Calu3 (cell line): ENCODE measurements at regions not wholly inside any gene's neighbourhood (a gene's known extent, or its start where the extent isn't known, plus 50 kb on each side); places are given as distances from the start of the nearest gene placed in this dataset.

ENCODE experiments used
- BruUV-seq: library from RNA; stranded (reverse); fragments of 400-500 nt; replicated peaks from 2 replicates; lab custom pipeline; 2021; lab: Mats Ljungman, UMichigan
- CTCF ChIA-PET: fragments of 300-600 bp; sonication (Branson Sonifier 250); formaldehyde crosslinking; loops from one replicate; lab custom pipeline; 2022; ENCODE audit warnings: antibody characterized with exemption; lab: Charles Lee
- DNase-seq: peaks from one replicate; pipeline ENCODE4 v3.0.0; 2022
- H3K27ac Mint-ChIP-seq: one replicate; pipeline ENCODE4 v1.8.0; 2022; ENCODE audit warnings: mixed read lengths; ENCODE audit not compliant: unreplicated experiment
- H3K27me3 Mint-ChIP-seq: one replicate; pipeline ENCODE4 v1.8.0; 2022; ENCODE audit warnings: mixed read lengths; ENCODE audit not compliant: unreplicated experiment
- H3K36me3 Mint-ChIP-seq: one replicate; pipeline ENCODE4 v1.8.0; 2022; ENCODE audit warnings: mild to moderate bottlenecking, moderate library complexity, mixed read lengths; ENCODE audit not compliant: insufficient read depth, unreplicated experiment
- H3K4me1 Mint-ChIP-seq: one replicate; pipeline ENCODE4 v1.8.0; 2022; ENCODE audit warnings: mild to moderate bottlenecking, low read depth, mixed read lengths; ENCODE audit not compliant: unreplicated experiment
- H3K4me3 Mint-ChIP-seq: one replicate; pipeline ENCODE4 v1.8.0; 2022; ENCODE audit warnings: mild to moderate bottlenecking, low read depth, moderate library complexity, mixed read lengths; ENCODE audit not compliant: unreplicated experiment
- H3K9me3 Mint-ChIP-seq: one replicate; pipeline ENCODE4 v1.8.0; 2022; ENCODE audit warnings: low read depth, mixed read lengths; ENCODE audit not compliant: unreplicated experiment
- intact Hi-C: fragments of 100-400 bp; cut with micrococcal nuclease; formaldehyde crosslinking; loops from one replicate; pipeline ENCODE4 v1.10.0; 2022; ENCODE audit not compliant: unreplicated experiment
- TF ChIP-seq, protein P1 (sequence below): fragments of 200-600 bp; IDR thresholded peaks from one replicate; pipeline ENCODE4 v1.8.0; 2022; ENCODE audit warnings: antibody characterized with exemption; ENCODE audit not compliant: unreplicated experiment

DNA sequence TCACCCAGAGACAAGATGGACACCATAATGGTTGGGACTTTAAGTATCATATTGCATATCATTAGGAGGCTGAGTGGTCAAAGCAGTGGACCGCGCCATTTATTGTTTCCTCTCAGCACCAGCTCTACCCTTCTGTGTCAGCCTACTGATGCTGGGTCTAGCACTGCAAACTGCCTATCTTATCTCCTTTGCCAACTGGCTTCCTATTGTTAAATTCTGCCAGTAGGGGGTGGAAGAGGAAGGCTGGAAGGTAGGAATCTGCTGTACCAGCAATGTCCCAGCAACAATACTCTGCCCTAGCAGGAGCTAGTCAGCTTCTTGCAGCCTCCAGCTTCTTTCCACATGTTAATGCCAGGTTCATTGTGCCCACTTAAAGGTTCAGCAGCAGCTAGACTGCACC is 367.1 kb upstream of the PDGFD start:
- Mint-ChIP-seq H3K27me3 (no peaks in the 10 kb centered on the region), H3K4me3 (no peak overlapping the region), H3K27ac (no peak overlapping the region), H3K4me1 (no peaks in the 10 kb centered on the region), H3K36me3 (no peaks in the 10 kb centered on the region), H3K9me3 (no peaks in the 10 kb centered on the region)
- CTCF ChIA-PET: no interaction called here
- TF ChIP-seq, protein P1, sequence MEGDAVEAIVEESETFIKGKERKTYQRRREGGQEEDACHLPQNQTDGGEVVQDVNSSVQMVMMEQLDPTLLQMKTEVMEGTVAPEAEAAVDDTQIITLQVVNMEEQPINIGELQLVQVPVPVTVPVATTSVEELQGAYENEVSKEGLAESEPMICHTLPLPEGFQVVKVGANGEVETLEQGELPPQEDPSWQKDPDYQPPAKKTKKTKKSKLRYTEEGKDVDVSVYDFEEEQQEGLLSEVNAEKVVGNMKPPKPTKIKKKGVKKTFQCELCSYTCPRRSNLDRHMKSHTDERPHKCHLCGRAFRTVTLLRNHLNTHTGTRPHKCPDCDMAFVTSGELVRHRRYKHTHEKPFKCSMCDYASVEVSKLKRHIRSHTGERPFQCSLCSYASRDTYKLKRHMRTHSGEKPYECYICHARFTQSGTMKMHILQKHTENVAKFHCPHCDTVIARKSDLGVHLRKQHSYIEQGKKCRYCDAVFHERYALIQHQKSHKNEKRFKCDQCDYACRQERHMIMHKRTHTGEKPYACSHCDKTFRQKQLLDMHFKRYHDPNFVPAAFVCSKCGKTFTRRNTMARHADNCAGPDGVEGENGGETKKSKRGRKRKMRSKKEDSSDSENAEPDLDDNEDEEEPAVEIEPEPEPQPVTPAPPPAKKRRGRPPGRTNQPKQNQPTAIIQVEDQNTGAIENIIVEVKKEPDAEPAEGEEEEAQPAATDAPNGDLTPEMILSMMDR: no peak
- intact Hi-C loops: no loop called here
- peak; percentile 12 for DNase-seq
- BruUV-seq: no TSS peak

DNA sequence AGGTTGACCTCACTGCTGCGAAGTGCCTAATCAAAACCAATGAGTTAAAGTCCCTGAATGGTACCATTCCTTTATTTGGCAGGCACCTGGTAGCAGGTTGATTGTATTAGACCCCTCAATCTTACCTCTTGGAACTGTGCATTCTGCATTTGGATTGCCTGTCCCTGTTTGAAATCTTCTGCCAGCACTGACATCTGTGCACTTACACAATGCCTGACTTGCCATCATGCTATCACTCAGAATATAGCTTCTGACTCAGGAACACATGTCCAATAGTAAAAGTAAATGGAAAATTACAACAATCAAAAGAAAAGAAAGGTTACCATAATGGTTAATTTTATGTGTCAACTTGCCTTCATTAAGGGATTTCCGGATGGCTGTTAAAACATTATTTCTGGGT is 366.0 kb upstream of the PDGFD start:
- no peak overlapping the region for H3K27ac Mint-ChIP-seq

DNA sequence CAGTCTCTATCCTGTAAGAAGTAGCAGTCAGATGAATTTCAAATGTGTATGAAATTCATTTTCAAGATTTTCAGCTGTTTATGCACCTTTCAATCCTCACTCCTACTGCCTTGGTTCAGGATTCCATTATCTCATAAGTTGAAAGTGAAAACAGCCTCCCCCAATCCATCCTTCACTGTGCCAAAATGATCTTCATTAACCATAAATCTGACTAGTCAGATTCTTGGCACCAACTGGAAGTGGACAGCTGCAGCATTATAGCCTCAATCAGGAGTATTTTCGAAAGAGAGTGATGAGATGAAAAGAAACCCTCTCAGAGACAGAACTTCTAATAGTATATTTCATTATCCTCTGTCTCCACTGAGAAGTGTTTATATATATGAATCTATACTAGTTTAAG is 365.3 kb upstream of the PDGFD start:
- H3K36me3 Mint-ChIP-seq: no peaks in the 10 kb centered on the region
- CTCF ChIA-PET: no interaction called here
- BruUV-seq: no TSS peak
- TF ChIP-seq, protein P1: no peak
- H3K4me3 Mint-ChIP-seq: no peak overlapping the region
- H3K27ac Mint-ChIP-seq: no peak overlapping the region
- H3K4me1 Mint-ChIP-seq: no peaks in the 10 kb centered on the region
- intact Hi-C loops: no loop called here
- DNase-seq: no peak
- H3K9me3 Mint-ChIP-seq: no peaks in the 10 kb centered on the region
- H3K27me3 Mint-ChIP-seq: no peaks in the 10 kb centered on the region

More for the DNA sequence above, 366.0 kb upstream of the PDGFD start:
- no peak for DNase-seq
- no peaks in the 10 kb centered on the region for H3K4me1 Mint-ChIP-seq
- H3K36me3 Mint-ChIP-seq: no peaks in the 10 kb centered on the region
- BruUV-seq: no TSS peak
- CTCF ChIA-PET: no interaction called here
- no peaks in the 10 kb centered on the region for H3K9me3 Mint-ChIP-seq
- intact Hi-C loops: no loop called here
- no peak overlapping the region for H3K4me3 Mint-ChIP-seq
- no peaks in the 10 kb centered on the region for H3K27me3 Mint-ChIP-seq
- TF ChIP-seq, protein P1: no peak

DNA sequence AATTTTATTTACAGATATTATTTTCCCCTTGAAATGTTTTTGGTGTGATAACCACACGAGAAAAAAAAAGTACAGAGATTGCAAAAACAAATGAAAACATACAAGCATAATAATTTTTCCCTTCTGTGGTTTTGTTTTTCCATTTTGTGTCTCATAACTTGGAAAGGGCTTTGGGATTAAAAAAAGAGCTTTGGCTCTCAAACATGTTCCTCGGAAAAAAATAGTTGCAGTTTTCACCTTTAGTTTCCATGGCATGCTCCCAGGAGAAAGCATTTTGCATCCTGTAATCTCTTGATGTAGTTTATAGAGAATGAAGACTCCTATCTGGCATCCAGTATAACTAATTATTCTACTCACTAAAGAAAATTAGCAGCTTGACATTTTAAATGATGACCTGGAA is 362.1 kb upstream of the PDGFD start:
- Mint-ChIP-seq H3K4me3 (no peak overlapping the region), H3K27ac (no peak overlapping the region), H3K9me3 (no peaks in the 10 kb centered on the region), H3K27me3 (no peaks in the 10 kb centered on the region), H3K36me3 (no peaks in the 10 kb centered on the region), H3K4me1 (no peaks in the 10 kb centered on the region)
- BruUV-seq: no TSS peak
- TF ChIP-seq, protein P1: no peak
- CTCF ChIA-PET: no interaction called here
- intact Hi-C loops: no loop called here
- no peak for DNase-seq
